ENCODE measurements at regions not wholly inside any gene's neighbourhood (a gene's known extent, or its start where the extent isn't known, plus 50 kb on each side); places are given as distances from the start of the nearest gene placed in this dataset.

GRCh38 chr12:125220404-125221273 is 155.4 kb downstream of the AACS start:
- DNase-seq (ENCODE audit: low read depth, low spot score) = no peak
- no peak overlapping the region for H2AFZ ChIP-seq (ENCODE audit: low read depth, low read length)
- POLR2A ChIA-PET = no interaction called here
- TF ChIP-seq MAX (IDR thresholded peaks at IDR 0.05; ENCODE audit: insufficient read depth, insufficient read length) (no peak), JUN (IDR thresholded peaks at IDR 0.05; ENCODE audit: borderline replicate concordance, insufficient read depth, insufficient read length, low read depth) (no peak), GATA2 (IDR thresholded peaks at IDR 0.05; ENCODE audit: insufficient read depth, insufficient read length, low read depth, low read length) (no peak), MYC (IDR thresholded peaks at IDR 0.05; ENCODE audit: low read depth, low read length) (no peak), FOS (IDR thresholded peaks at IDR 0.05; ENCODE audit: borderline replicate concordance, insufficient read depth, low read length) (no peak), EZH2 (IDR thresholded peaks at IDR 0.05; ENCODE audit: borderline replicate concordance, low read depth, low read length, severe bottlenecking) (no peak), POLR2A (IDR thresholded peaks at IDR 0.05; ENCODE audit: low read depth, low read length) (no peak), CTCF (IDR thresholded peaks at IDR 0.05; ENCODE audit: extremely low read depth in 1 of 2, insufficient read depth in 1 of 2, low read depth in 1 of 2, low read length in 2 of 2) (no peak), POLR2AphosphoS5 (IDR thresholded peaks at IDR 0.05; ENCODE audit: insufficient read depth, low read depth, low read length) (no peak)
- CTCF ChIA-PET = no interaction called here
- no peak overlapping the region for H3K4me3 ChIP-seq (replicated peaks in 1 of 3; ENCODE audit: insufficient read depth in 1 of 3, low read depth in 1 of 3, low read length in 3 of 3)
- H3K9me3 ChIP-seq (replicated peaks; ENCODE audit: control insufficient read depth, insufficient read depth, low read length) = no peaks in the 10 kb centered on the region
- no peaks in the 10 kb centered on the region for H3K27me3 ChIP-seq (ENCODE audit: control insufficient read depth in 2 of 2, insufficient read depth in 2 of 2, low read length in 2 of 2)
- H3K79me2 ChIP-seq (ENCODE audit: control insufficient read depth, insufficient read depth, low read length) = no peaks in the 10 kb centered on the region
- no peak overlapping the region for H3K27ac ChIP-seq (ENCODE audit: insufficient read depth, low read depth, low read length)
- H3K9ac ChIP-seq (replicated peaks; ENCODE audit: extremely low read depth, insufficient read depth, low read length) = no peak overlapping the region
- no peaks in the 10 kb centered on the region for H3K36me3 ChIP-seq (ENCODE audit: control insufficient read depth in 2 of 2, extremely low read depth in 1 of 2, insufficient read depth in 2 of 2, low read length in 2 of 2)
- intact Hi-C loops (cut with micrococcal nuclease) (no loop called here), dilution Hi-C loops (cut with MboI; ENCODE audit: extremely low pct_ligation_motif_present, low sequenced_read_pairs) (no loop called here)
- no TSS peak for BruUV-seq (replicated peaks)
- no peaks in the 10 kb centered on the region for H3K4me1 ChIP-seq (ENCODE audit: control insufficient read depth, extremely low read depth, insufficient read depth, low read length)
- H3K4me2 ChIP-seq (ENCODE audit: insufficient read depth, low read length) = no peak overlapping the region
- no peaks in the 10 kb centered on the region for H3K9me1 ChIP-seq (replicated peaks; ENCODE audit: control insufficient read depth, extremely low read depth, insufficient read depth, low read length)
- no peak for FAIRE-seq
- H4K20me1 ChIP-seq (replicated peaks; ENCODE audit: control insufficient read depth, extremely low read depth, insufficient read depth, low read length) = no peaks in the 10 kb centered on the region

Measured in endothelial cell of umbilical vein (primary cell).